Keratinocyte (primary cell): ENCODE measurements at regions not wholly inside any gene's neighbourhood (a gene's known extent, or its start where the extent isn't known, plus 50 kb on each side); places are given as distances from the start of the nearest gene placed in this dataset.

Experiments
- DNase-seq: peaks from one replicate; pipeline ENCODE4 v3.0.0-alpha.2; 2011; ENCODE audit warnings: low read depth, missing footprints, low spot score
- FAIRE-seq: peaks from 2 replicates; lab custom pipeline; 2011; peaks lifted over from hg19 to GRCh38; lab: Jason Lieb, UNC
- H2AFZ ChIP-seq: 2 replicates; pipeline ENCODE4 v1.6.0; 2012; ENCODE audit warnings: low read length, control low read depth, inconsistent platforms; ENCODE audit not compliant: control insufficient read depth
- H3K27ac ChIP-seq: 2 replicates; pipeline ENCODE4 v1.5.1; 2011; ENCODE audit warnings: low read length; ENCODE audit not compliant: control insufficient read depth, insufficient read depth
- H3K27me3 ChIP-seq: 3 replicates; pipeline ENCODE4 v1.6.0; 2011; ENCODE audit warnings: low read length; ENCODE audit not compliant: control insufficient read depth, insufficient read depth; ENCODE audit errors: extremely low read depth
- H3K36me3 ChIP-seq, 2 experiments: 2 replicates in 1 of 2; 3 replicates in 1 of 2; pipeline ENCODE4 v1.5.1; 2011; ENCODE audit warnings: low read length in 2 of 2, mild to moderate bottlenecking in 1 of 2; ENCODE audit not compliant: control insufficient read depth in 2 of 2, insufficient read depth in 2 of 2; ENCODE audit errors: extremely low read depth in 1 of 2
- H3K4me1 ChIP-seq: 3 replicates; pipeline ENCODE4 v1.5.1; 2011; ENCODE audit warnings: low read length; ENCODE audit not compliant: control insufficient read depth, insufficient read depth; ENCODE audit errors: extremely low read depth
- H3K4me2 ChIP-seq: 3 replicates; pipeline ENCODE4 v1.6.0; 2011; ENCODE audit warnings: low read depth, low read length; ENCODE audit not compliant: control insufficient read depth, insufficient read depth; ENCODE audit errors: extremely low read depth
- H3K4me3 ChIP-seq, 3 experiments: fragments of 200-600 bp in 1 of 3; sonication (generic) in 1 of 3; 2 replicates in 2 of 3; 3 replicates in 1 of 3; pipeline ENCODE4 v1.5.1; 2011 to 2016; ENCODE audit warnings: low read length in 3 of 3, mild to moderate bottlenecking in 3 of 3, control low read depth in 2 of 3, inconsistent platforms in 1 of 3, low read depth in 1 of 3, mixed read lengths in 1 of 3, mixed run types in 1 of 3, moderate library complexity in 1 of 3; ENCODE audit not compliant: control insufficient read depth in 2 of 3, insufficient read depth in 2 of 3; ENCODE audit errors: extremely low read depth in 1 of 3
- H3K79me2 ChIP-seq: 2 replicates; pipeline ENCODE4 v1.6.0; 2012; ENCODE audit warnings: low read length; ENCODE audit not compliant: control insufficient read depth, insufficient read depth
- H3K9ac ChIP-seq: 3 replicates; pipeline ENCODE4 v1.6.0; 2011; ENCODE audit warnings: low read length; ENCODE audit not compliant: control insufficient read depth, insufficient read depth; ENCODE audit errors: extremely low read depth
- H3K9me1 ChIP-seq: 3 replicates; pipeline ENCODE4 v1.6.0; 2011; ENCODE audit warnings: low read length; ENCODE audit not compliant: control insufficient read depth, insufficient read depth; ENCODE audit errors: extremely low read depth
- H3K9me3 ChIP-seq: 2 replicates; pipeline ENCODE4 v1.5.1; 2012; ENCODE audit warnings: low read depth, low read length; ENCODE audit not compliant: control insufficient read depth
- H4K20me1 ChIP-seq: 3 replicates; pipeline ENCODE4 v1.6.0; 2011; ENCODE audit warnings: low read length; ENCODE audit not compliant: control insufficient read depth, insufficient read depth; ENCODE audit errors: extremely low read depth
- CTCF ChIP-seq, 3 experiments: IDR thresholded peaks in 1 of 3; conservative IDR thresholded peaks in 1 of 3; optimal IDR thresholded peaks in 1 of 3; 2 replicates in 2 of 3; 3 replicates in 1 of 3; pipeline versions ENCODE3 to v1.5.1; 2011; ENCODE audit warnings: low read length in 3 of 3, mild to moderate bottlenecking in 3 of 3, moderate library complexity in 2 of 3, control low read depth in 1 of 3, inconsistent platforms in 1 of 3; ENCODE audit not compliant: insufficient read depth in 2 of 3; ENCODE audit errors: extremely low read depth in 1 of 3
- EZH2 ChIP-seq: IDR thresholded peaks from one replicate; pipeline ENCODE4 v1.6.1; 2012; ENCODE audit warnings: inconsistent platforms, mild to moderate bottlenecking, low read length, moderate library complexity
- dilution Hi-C: fragments of 300-500 bp; cut with MboI; formaldehyde crosslinking; loops from one replicate; pipeline ENCODE4 v1.7.0; 2020; ENCODE audit warnings: low sequenced_read_pairs; ENCODE audit not compliant: extremely low pct_ligation_motif_present

- Histone ChIP-seq H3K27me3 (peaks cover 6% of the 10 kb centered on the region), H3K4me3 (no peak overlapping the region), H3K4me1 (no peaks in the 10 kb centered on the region), H3K9me3 (no peaks in the 10 kb centered on the region), H2AFZ (no peak overlapping the region), H3K36me3 (no peaks in the 10 kb centered on the region), H4K20me1 (no peaks in the 10 kb centered on the region), H3K9me1 (no peaks in the 10 kb centered on the region), H3K27ac (no peak overlapping the region), H3K4me2 (no peak overlapping the region), H3K79me2 (no peaks in the 10 kb centered on the region), H3K9ac (no peak overlapping the region)
- dilution Hi-C loops = no loop called here
- TF ChIP-seq EZH2 = no peak
- TF ChIP-seq CTCF (optimal IDR thresholded peaks at IDR 0.05 in 1 of 3, IDR thresholded peaks at IDR 0.05 in 1 of 3, conservative IDR thresholded peaks at IDR 0.05 in 1 of 3; ENCODE audit: extremely low read depth in 1 of 3, insufficient read depth in 2 of 3, low read length in 3 of 3) = no peak
- DNase-seq = no peak
- FAIRE-seq = no peak
These were observed 225.4 kb downstream of the SYK start for GRCh38 chr9:91027005-91027404.

GRCh38 chr9:91028166-91028827, 226.7 kb downstream of the SYK start:
- DNase-seq (no peak), FAIRE-seq (no peak)
- H3K27ac ChIP-seq = no peak overlapping the region
- H3K4me2 ChIP-seq = no peak overlapping the region
- H3K36me3 ChIP-seq = no peaks in the 10 kb centered on the region
- no peaks in the 10 kb centered on the region for H3K9me3 ChIP-seq
- no peak overlapping the region for H2AFZ ChIP-seq
- H3K4me3 ChIP-seq = no peak overlapping the region
- H4K20me1 ChIP-seq = no peaks in the 10 kb centered on the region
- dilution Hi-C loops = no loop called here
- no peaks in the 10 kb centered on the region for H3K9me1 ChIP-seq
- no peak overlapping the region for H3K9ac ChIP-seq
- no peak for TF ChIP-seq CTCF (optimal IDR thresholded peaks at IDR 0.05 in 1 of 3, IDR thresholded peaks at IDR 0.05 in 1 of 3, conservative IDR thresholded peaks at IDR 0.05 in 1 of 3; ENCODE audit: extremely low read depth in 1 of 3, insufficient read depth in 2 of 3, low read length in 3 of 3)
- TF ChIP-seq EZH2 = no peak
- H3K27me3 ChIP-seq = peaks cover 11% of the 10 kb centered on the region
- no peaks in the 10 kb centered on the region for H3K79me2 ChIP-seq
- H3K4me1 ChIP-seq = no peaks in the 10 kb centered on the region
